Kidney (tissue), 13 donors: ENCODE measurements at regions not wholly inside any gene's neighbourhood (a gene's known extent, or its start where the extent isn't known, plus 50 kb on each side); places are given as distances from the start of the nearest gene placed in this dataset.

Experiments used
- DNase-seq, 5 donors: peaks; one replicate each; pipeline ENCODE4 v3.0.0-alpha.2; 2013 to 2020
- FAIRE-seq: peaks from 2 replicates; lab custom pipeline; 2012; peaks lifted over from hg19 to GRCh38; lab: Jason Lieb, UNC
- H3K27ac ChIP-seq, 2 donors: one replicate each; pipeline ENCODE4 v1.7.0; 2013; ENCODE audit warnings: low read depth in 2 of 2, low read length in 2 of 2, inconsistent platforms in 1 of 2
- H3K27me3 ChIP-seq: one replicate; pipeline ENCODE4 v1.7.1; 2013; ENCODE audit warnings: low read length, inconsistent platforms; ENCODE audit not compliant: control insufficient read depth, insufficient read depth
- H3K36me3 ChIP-seq, 3 donors: one replicate each; pipeline versions ENCODE4 v1.7.0 to v1.7.1; 2013; ENCODE audit warnings: low read length in 3 of 3, control low read depth in 1 of 3, inconsistent platforms in 1 of 3; ENCODE audit not compliant: insufficient read depth in 3 of 3, control insufficient read depth in 2 of 3
- H3K4me1 ChIP-seq, 3 donors: one replicate each; pipeline versions ENCODE4 v1.7.0 to v1.7.1; 2013; ENCODE audit warnings: low read length in 3 of 3, inconsistent platforms in 1 of 3, low read depth in 1 of 3; ENCODE audit not compliant: control insufficient read depth in 2 of 3, insufficient read depth in 2 of 3
- H3K4me3 ChIP-seq, 3 donors: one replicate each; pipeline versions ENCODE4 v1.7.0 to v1.8.1; 2013; ENCODE audit warnings: low read length in 3 of 3, control low read depth in 1 of 3, inconsistent platforms in 1 of 3
- H3K9ac ChIP-seq, 3 donors: one replicate each; pipeline versions ENCODE4 v1.7.0 to v1.7.1; 2013; ENCODE audit warnings: low read length in 3 of 3, control low read depth in 1 of 3, inconsistent platforms in 1 of 3
- H3K9me3 ChIP-seq, 3 donors: one replicate each; pipeline versions ENCODE4 v1.7.0 to v1.7.1; 2013; ENCODE audit warnings: low read length in 3 of 3, control low read depth in 1 of 3, inconsistent platforms in 1 of 3; ENCODE audit not compliant: control insufficient read depth in 2 of 3, insufficient read depth in 1 of 3
- CTCF ChIP-seq: IDR thresholded peaks from 3 replicates; pipeline ENCODE4 v1.5.1; 2012; ENCODE audit warnings: mild to moderate bottlenecking, moderate library complexity, borderline replicate concordance; ENCODE audit not compliant: insufficient read depth; ENCODE audit errors: extremely low read depth
- intact Hi-C: fragments of 100-400 bp; cut with DNase I; formaldehyde crosslinking; loops from one replicate; pipeline ENCODE4 v1.11.1; 2022
- donor health status: control.
- donor health status: control.
- donor health status: control.
- donor health status: control.
- donor health status: control.
- donor health status: DM: yes; HTN: yes; CAD: no.
- donor health status: Normal renal cell carcinoma (clear cell type).

- FAIRE-seq (no peak), DNase-seq (no peak)
- H3K27me3 ChIP-seq, result no peaks in the 10 kb centered on the region
- intact Hi-C loops, result no loop called here
- H3K9ac ChIP-seq, result no peak overlapping the region
- H3K9me3 ChIP-seq, result no peaks in the 10 kb centered on the region
- H3K4me3 ChIP-seq, result no peak overlapping the region
- H3K36me3 ChIP-seq, result no peaks in the 10 kb centered on the region
- no peak overlapping the region for H3K27ac ChIP-seq
- H3K4me1 ChIP-seq, result no peaks in the 10 kb centered on the region
- no peak for TF ChIP-seq CTCF
These were observed 210.2 kb upstream of the PUM3 start for GRCh38 chr9:3054017-3054586.

GRCh38 chr9:3049636-3050035 is 205.7 kb upstream of the PUM3 start:
- Histone ChIP-seq H3K27ac (no peak overlapping the region), H3K4me1 (no peaks in the 10 kb centered on the region), H3K27me3 (no peaks in the 10 kb centered on the region), H3K9me3 (no peaks in the 10 kb centered on the region), H3K9ac (no peak overlapping the region), H3K36me3 (no peaks in the 10 kb centered on the region), H3K4me3 (no peak overlapping the region)
- no peak for TF ChIP-seq CTCF
- intact Hi-C loops, result no loop called here
- DNase-seq (no peak), FAIRE-seq (no peak)

GRCh38 chr9:3047912-3048311 is 204.0 kb upstream of the PUM3 start:
- Histone ChIP-seq H3K4me1 (no peaks in the 10 kb centered on the region), H3K27ac (no peak overlapping the region), H3K4me3 (no peak overlapping the region), H3K27me3 (no peaks in the 10 kb centered on the region), H3K9me3 (no peaks in the 10 kb centered on the region), H3K36me3 (no peaks in the 10 kb centered on the region), H3K9ac (no peak overlapping the region)
- intact Hi-C loops, result no loop called here
- no peak for DNase-seq
- no peak for FAIRE-seq
- TF ChIP-seq CTCF, result no peak

- no peak for TF ChIP-seq CTCF
- FAIRE-seq (no peak), DNase-seq (no peak)
- H3K27ac ChIP-seq, result no peak overlapping the region
- no peak overlapping the region for H3K9ac ChIP-seq
- intact Hi-C loops, result no loop called here
- H3K4me3 ChIP-seq, result no peak overlapping the region
- H3K9me3 ChIP-seq, result no peaks in the 10 kb centered on the region
- no peaks in the 10 kb centered on the region for H3K27me3 ChIP-seq
- H3K36me3 ChIP-seq, result no peaks in the 10 kb centered on the region
- H3K4me1 ChIP-seq, result no peaks in the 10 kb centered on the region
These were observed 201.3 kb upstream of the PUM3 start for GRCh38 chr9:3045153-3045552.
